Mucosa of gallbladder (tissue), 1 donor: ENCODE measurements at regions not wholly inside any gene's neighbourhood (a gene's known extent, or its start where the extent isn't known, plus 50 kb on each side); places are given as distances from the start of the nearest gene placed in this dataset.
"Not testable (repeated sequence)": the region's sequence is repeated elsewhere in the genome, so short reads cannot be mapped to it uniquely, and the experiment has no call there.

Experiments
- DNase-seq: peaks from one replicate; pipeline ENCODE4 v3.0.0-alpha.2; 2020; ENCODE audit warnings: low spot score
- donor health status: DM: no; HTN: no; CAD: no.

DNA sequence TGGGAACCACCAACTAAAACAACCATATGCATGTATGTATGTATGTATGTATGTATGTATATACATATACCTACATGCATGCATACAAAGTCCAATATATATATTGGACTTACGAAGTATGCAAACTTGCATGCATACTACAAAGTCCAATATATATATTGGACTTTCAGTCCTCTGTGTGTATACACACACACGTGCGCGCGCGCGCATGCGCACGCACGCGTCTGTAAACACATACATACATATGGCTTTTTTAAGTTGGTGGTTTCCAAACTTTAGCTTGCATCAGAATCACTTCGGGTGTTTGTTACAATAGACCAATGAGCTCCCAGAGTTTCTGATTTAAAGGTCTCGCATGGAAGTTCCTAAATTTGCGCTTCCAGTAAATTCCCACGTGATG lies 197.5 kb upstream of the C1orf87 start:
- DNase-seq: no peak

DNA sequence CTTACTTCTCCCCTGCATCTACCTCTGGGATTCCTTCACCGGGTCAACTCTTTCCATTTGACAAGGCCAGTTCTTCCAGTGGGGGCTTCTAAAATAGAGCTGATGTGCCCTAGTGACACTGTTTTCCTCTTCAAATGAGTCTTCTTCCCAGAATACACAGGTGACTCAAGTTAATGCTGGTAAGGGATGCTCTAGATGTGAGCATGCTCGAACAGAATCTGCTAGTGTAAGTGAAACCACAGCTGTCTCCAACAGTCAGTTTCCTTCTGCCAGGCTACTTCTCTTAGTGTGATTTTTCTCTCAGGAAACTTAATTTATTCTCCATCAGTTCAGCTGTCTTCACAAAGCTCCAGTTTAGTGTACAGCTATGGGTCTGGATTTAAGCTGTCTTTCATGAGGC lies 194.9 kb upstream of the C1orf87 start:
- no peak for DNase-seq

DNA sequence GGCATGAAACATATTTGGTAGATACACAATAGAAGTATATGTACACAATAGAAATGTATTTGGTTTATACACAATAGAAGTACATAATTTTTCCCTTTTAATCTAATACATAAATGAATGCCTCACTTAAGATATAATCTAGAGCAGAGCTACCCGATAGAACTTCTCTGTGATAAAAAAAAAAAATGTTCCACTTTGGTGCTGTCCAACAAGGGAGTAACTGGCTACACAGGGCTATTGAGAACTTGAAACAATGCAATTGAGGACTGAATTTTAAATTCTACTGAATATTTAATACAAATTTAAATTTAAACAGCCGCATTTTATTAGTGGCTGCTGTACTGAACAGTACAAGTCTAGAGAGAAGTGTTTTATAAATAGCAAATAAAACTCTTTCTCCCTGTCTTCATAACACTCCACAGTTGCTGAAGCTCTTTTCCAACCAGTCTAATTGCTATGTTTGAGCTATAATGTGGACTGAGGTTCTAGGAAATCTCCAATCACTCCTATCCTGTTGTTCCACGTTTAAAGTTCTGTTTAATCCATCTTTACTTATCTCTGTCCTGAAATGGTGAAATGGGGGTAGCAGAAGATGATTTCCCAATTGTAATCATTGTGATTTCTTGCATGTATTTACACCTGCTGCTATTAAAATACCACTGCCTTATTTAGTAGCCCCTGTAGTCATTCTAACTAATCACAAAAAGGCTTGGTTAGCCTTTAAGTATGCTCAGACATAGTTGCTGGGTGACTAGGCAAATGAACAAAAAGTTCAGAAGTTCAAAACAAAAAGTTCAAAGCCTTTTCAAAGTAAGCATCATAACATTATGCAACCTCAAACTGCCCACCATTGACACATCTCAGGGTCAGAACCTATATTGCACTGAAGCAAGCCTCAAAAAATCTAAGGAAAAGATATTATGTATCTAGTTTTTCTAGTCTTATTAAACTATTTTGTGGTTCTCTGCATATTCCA lies 192.3 kb upstream of the C1orf87 start:
- no peak for DNase-seq

DNA sequence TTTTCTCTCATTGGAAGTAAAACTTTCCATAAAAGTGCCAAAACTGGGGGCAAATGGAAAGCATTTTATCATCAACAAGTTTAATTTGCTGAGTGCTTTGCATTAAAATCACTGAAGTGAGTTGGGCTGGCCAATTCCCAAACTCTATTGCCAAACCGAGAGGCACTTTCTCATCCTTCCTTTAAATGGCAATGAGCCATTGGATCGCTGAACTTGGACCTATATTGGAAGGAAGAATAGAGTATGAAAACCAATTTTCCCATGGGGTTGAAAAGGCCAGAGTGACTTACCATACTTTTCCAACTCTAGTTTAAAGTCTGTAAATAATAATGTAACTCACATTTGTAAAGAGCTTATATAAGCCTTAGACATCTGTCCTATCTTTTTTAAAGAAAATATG lies 189.1 kb upstream of the C1orf87 start:
- no peak for DNase-seq

DNA sequence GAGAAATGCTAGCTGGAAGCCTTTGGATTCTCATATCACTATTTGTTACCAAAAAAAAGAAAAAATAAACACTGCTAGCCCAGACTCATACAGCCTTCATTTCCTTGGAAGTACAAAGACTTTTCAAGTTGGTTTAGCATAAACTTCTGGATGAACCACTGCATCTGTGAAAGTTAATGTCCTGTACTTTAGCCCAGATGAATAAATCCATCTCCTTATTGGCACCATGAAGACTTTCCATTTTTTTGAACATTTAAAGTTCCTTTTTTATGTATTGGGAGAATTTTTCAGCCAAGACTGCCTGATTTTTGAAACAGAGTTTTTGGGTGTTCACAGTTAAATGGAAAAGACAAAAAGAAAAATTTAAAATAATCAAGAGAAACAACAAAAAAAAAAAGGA lies 184.0 kb upstream of the C1orf87 start:
- no peak for DNase-seq

DNA sequence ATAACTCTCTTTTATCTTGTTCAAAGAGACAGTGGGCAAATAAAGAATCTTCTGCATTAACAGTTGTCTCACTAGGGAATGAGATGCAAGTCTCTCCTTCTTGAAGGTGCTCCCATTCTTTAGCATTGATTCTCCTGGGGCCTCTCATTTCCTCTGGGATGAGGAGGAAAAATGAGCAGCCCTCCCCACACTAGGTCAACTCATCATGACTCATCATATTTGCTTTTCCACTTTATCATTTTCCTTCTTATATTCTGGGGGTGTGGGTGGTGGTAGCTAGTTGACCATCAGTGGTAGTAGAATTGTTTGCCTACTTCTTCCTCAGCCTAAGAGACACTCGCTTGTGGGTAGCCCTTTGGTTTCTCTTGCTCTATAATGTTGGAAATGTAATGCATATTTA lies 182.0 kb upstream of the C1orf87 start:
- no peak for DNase-seq

DNA sequence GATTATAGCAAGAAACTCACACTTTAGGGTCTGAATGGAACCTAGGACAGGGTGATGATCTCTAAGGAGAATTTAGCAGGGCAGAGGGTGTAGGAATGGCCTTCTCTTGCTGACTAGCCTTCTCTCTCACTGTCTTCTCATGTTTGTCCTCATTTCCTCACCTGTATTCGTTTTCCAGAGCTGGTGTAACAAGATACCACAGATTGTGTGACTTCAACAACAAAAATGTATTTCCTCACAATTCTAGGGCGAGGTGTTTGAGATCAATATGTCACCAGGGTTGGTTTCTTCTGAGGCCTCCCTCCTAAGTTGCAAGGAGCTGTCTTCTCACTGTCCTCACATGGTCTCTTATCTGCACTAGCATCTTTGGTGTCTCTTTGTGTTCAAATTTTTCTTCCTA lies 177.9 kb upstream of the C1orf87 start:
- no peak for DNase-seq

DNA sequence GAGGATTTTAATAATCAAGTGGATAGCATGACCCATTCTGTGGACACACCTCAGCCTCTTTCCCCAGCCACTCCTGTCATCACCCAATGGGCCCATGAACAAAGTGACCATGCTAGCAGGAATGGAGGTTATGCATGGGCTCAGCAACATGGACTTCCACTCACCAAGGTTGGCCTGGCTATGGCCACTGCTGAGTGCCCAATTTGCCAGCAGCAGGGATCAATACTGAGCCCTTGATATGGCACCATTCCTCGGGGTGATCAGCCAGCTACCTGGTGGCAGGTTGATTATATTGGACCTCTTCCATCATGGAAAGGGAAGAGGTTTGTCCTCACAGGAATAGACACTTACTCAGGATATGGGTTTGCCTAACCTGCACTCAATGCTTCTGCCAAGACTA lies 173.9 kb upstream of the C1orf87 start:
- not testable (repeated sequence) for DNase-seq

DNA sequence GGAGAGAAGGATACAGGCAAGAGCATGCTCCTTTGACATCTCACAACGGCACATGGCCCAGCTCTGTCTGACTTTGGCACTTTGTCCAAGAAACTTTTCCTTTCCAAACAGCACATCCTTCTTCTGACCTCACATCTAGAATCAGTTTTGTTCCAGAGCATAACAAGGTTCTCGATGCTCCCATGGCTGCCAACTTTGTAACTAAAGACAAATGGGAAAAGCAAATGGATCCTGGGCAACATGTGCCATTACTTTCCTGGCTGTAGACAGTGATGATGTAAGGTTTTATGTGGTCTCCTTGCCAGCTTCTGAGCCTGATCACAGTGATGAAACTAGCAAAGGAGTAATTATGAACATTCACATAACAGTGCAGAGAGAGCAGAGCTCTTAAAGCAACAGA lies 171.8 kb upstream of the C1orf87 start:
- no peak for DNase-seq

DNA sequence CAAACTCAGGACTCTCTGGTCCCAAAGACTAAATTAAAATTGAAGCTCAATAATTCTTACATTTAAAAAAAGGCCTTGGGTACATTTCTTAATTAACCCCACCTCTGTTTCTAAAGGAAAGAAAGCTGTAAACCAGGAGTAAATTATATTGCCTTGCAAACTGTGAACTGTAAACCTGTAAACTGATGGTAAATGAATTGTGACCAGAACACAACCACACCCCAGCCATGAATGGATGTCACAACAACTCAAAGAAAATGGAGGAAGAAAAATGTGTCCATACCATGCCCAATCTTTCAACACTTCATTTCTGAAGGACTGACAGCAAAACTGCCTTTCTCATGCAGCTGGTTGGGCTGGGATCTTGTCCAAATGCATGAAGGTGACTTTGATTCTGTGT lies 171.3 kb upstream of the C1orf87 start:
- DNase-seq: no peak

DNA sequence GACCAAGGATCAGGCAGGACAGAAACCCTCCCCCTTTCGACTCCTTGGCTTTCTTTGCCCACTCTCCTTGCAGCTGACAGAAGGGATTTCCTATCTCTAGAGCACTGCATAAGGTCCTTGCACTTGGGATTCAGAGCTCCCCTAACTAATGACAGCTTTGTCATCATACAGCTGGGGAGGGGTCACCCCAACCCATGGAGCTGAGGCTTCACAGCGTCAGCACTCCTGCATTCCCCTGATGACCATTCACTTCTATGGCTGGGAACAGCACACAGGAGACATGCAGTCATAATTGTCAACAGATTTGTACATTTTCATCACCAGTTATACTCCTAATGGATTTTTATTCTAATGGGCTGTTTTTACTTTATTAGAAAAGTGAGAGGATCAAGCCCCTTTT lies 161.7 kb upstream of the C1orf87 start:
- DNase-seq: no peak

DNA sequence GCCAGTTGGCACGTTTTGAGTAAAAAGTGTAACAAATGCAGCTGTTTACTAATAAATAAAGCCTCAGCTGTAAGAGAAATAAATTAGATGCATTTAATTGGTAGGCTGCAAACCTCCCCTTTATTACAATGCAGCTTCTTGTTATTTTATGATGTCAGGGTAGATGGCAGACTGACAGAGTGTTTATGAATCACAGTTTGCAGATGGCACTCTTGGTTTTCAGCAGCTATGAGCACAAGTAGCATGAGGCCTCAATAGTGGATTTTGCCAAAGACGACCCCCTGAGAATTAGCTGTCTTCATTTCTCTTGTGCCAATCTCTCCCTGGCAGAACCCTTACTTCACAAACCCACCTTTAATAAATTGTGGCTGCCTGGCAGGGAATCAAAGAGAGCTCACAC lies 161.2 kb upstream of the C1orf87 start:
- DNase-seq: no peak

DNA sequence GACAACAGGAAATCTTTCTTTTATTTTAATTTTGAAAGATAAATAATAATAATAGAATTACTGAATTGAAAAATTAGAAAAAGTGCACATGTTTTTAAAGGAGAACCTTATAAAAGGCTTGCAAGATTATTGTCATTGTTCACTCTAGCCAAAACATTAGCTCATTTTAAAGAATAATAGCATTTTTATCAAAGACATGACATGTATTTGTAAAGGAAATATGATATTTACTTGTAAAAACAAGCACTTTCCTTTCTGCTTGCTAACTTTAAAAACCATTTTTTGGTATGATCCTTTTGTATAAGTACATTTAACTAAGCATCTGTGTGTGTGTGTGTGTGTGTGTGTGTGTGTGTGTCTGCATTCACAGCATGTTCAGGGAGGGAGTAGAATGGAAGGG lies 156.3 kb upstream of the C1orf87 start:
- no peak for DNase-seq

DNA sequence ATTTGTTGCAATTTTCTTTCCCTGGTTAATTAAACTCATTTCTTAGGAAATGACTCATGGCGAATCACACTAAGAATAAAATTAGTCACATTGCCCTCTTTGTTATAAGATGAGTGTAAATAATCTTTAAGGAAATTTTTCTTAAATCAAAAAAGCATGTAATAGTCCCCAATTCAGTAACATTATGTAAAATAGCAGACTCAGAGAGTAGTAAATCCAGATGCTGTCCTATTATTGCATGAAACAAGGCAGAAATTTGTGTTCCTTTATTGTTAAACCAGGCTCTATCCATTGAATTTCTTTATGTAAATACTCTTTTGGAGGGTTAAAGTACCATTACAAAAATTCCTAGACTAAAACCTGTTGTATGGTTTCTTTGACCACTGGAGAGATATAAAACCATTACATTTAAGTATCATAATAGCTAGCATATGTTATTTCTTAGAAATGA lies 154.5 kb upstream of the C1orf87 start:
- DNase-seq: no peak

DNA sequence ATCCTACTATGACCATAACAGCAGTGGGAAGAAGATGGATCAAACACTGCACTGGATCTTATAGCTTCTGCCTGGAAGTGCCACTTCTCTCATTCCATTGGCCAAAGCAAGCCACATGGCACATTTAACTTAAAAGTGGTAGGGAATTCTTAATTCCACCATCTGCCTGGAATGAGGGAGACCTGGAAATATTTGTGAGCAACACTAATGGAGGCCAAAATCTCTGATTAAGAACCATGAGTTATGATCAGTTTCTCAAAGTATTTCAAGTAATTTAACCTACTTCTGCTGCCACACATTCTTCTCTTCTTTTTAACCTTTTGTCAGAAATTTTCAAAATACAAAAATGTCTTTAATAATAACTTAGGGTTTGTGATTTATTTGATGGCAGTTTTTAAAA lies 154.0 kb upstream of the C1orf87 start:
- no peak for DNase-seq

DNA sequence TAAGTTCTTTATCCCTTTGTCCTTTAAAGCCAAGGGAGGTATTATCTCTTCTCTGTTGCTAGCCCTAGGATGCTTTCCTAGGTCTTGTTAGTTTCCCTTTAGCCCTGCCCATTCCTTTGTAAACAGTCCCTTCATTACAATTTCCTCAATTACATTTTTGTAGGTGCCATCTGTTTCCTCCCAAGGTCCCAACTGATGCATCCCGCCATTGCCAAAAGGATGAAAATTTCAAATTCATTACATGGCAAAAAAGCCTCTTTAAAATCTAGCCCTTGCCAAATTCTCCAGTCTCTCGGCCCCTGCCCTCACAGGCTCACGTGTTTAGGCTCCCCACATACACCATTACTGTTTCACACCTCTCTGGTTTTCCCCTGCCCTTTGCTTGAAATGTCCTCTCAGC lies 151.9 kb upstream of the C1orf87 start:
- DNase-seq: no peak

DNA sequence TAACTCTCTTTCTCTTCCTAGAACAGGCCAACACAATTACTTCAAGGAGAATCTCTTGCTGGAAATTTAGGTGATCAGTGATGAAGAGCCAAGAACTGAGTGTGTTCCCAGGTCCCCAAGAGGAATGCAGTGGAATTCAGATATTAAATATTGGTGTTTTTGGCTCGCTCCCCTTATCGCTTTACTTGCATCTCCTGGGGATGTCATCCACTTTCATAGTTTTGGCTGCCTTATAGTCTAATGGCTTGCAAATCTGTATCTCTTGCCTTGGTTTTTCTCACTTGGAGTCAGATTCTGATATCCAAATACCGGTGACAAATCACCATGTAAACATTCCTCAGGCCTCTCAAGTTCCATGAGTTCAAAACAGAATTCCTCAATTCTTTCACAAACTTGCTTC lies 151.0 kb upstream of the C1orf87 start:
- no peak for DNase-seq

DNA sequence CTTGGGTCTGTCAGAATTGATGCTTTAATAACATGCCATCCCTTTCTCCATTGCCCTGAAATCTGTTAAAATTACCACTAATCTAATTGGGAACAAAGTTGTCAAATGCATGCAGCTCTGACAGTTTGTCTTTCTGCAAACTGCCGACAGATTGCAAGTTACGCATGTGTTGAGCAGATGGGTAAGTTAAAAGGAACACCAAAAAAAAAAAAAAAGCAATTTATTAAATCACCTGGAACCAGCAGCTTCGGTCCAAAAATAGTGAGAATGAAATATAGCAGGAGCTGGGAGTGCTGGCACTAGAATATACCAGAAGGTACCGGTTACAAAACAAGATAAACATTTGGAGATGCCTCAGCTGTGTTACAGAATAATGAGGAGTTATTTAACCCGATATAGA lies 149.6 kb upstream of the C1orf87 start:
- DNase-seq: no peak

DNA sequence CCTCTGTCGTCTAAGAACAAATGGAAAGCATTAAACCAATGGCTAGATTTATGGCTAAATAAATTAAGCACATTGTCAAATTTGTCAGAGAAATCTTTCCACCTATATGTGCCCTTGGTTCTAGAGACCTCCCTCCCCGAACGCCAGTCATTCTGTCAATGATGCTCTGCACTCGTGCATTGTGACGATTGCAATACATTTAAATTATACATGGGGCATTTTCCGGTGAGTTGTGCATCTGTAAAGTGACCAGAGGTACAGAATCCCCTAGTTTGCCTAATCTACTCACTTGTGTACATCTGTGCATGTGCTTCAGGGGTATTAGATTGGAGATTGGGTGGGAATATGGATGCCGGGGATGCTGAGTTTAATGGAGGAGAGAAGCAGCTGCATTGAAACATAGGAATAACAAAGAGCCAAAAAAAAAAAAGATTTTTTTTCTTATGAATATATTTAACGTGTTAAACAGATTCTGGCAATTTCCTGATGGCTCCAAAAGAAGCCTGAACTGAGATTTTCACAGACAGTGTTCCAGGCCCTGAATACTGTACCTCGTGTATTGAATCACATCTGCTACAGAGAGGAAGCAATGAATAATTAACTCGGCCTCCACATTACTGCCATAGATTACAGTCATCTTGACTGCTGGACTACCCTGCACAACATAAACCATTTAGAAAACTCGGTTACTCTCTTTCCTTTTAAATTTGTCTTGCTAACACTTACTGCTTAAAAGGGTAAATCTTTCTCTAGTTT lies 149.0 kb upstream of the C1orf87 start:
- DNase-seq: no peak

DNA sequence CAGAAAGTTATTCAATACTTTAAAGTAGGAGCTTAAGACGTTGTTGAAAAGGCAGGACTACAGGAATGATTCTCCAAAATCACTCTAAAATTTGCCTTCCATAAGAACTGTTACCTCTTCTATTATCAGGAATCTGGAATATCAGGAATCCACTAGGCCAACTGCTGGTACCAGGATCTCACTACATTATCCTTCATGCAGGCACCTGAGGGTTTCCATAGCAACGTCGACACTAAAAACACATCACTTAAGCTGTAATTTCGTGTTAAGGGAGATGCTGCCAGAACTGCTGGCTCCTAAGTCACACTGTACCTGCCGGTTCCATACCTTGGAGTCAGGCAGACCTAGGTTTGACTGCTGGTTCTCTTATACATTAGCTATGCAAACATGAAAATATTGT lies 139.7 kb upstream of the C1orf87 start:
- no peak for DNase-seq

DNA sequence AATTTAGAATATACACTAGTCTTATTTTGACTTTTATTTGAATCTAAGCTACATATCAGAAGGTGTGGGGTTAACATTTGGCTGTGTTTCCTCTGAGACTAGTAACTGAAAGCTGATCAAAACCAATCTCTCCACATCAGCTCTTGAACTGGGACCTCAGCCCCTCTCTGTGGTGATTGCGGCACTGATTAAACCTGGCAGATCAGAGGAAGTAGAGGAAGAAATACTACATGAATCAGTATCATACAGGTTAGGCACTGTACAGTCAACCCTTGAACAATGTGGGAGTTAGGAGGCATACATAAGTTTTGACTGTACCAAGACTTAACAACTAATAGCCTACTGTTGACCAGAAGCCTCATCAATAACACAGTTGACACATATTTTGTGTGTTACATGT lies 122.5 kb upstream of the C1orf87 start:
- DNase-seq: no peak

DNA sequence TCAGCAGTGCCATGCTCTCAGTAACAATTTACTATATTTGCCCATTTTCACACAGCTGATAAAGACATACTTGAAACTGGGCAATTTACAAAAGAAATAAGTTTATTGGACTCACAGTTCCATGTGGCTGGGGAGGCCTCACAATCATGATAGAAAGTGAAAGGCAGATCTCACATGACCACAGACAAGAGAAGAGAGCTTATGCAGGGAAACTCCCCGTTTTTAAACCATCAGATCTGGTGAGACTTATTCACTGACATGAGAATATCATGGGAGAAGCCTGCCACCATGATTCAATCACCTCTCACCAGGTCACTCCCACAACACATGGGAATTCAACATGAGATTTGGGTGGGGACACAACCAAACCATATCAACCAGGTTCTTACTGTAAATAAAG lies 112.1 kb upstream of the C1orf87 start:
- DNase-seq: no peak

DNA sequence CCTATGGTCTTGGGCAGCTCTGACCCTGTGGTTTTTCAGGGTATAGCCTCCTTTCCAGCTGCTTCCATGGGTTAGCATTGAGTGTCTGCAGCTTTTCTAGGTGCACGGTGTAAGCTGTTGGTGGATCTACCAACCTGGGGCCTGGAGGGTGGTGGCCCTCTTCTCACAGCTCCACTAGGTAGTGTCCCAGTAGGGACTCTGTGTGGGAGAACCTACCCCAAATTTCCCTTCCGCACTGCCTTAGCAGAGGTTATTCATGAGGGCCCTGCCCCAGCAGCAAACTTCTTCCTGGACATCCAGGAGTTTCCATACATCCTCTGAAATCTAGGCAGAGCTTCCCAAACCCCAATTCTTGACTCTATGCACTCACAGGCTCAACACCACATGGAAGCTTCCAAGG lies 111.0 kb upstream of the C1orf87 start:
- DNase-seq: no peak
